C4-2B (cell line): ENCODE measurements at regions not wholly inside any gene's neighbourhood (a gene's known extent, or its start where the extent isn't known, plus 50 kb on each side); places are given as distances from the start of the nearest gene placed in this dataset.

Experiments used
- H3K27ac ChIP-seq: fragments of 450-650 bp; 2 replicates; pipeline ENCODE4 v1.5.1; 2017
- CTCF ChIP-seq: fragments of 450-650 bp; conservative IDR thresholded peaks from 2 replicates; pipeline ENCODE4 v1.5.1; 2017; ENCODE audit warnings: mild to moderate bottlenecking
- ZFX ChIP-seq: fragments of 450-650 bp; IDR thresholded peaks from 2 replicates; pipeline ENCODE4 v1.6.1; 2017

- no peak for TF ChIP-seq ZFX
- no peak overlapping the region for H3K27ac ChIP-seq
Measured at GRCh38 chr22:49086181-49086580, 741.5 kb downstream of the BRD1 start.

GRCh38 chr22:49084206-49084605, 743.5 kb downstream of the BRD1 start:
- no peak overlapping the region for H3K27ac ChIP-seq
- TF ChIP-seq CTCF (no peak), ZFX (no peak)

- TF ChIP-seq ZFX (no peak), CTCF (no peak)
- H3K27ac ChIP-seq: no peak overlapping the region
Measured at GRCh38 chr22:49083607-49084006, 744.1 kb downstream of the BRD1 start.

GRCh38 chr22:49082451-49082850, 745.2 kb downstream of the BRD1 start:
- no peak overlapping the region for H3K27ac ChIP-seq
- TF ChIP-seq ZFX: no peak
- no peak for TF ChIP-seq CTCF

- no peak for TF ChIP-seq ZFX
- TF ChIP-seq CTCF: no peak
- H3K27ac ChIP-seq: no peak overlapping the region
Measured at GRCh38 chr22:49081926-49082325, 745.7 kb downstream of the BRD1 start.

- TF ChIP-seq CTCF: no peak
- no peak for TF ChIP-seq ZFX
- H3K27ac ChIP-seq: no peak overlapping the region
Measured at GRCh38 chr22:49081261-49081666, 746.4 kb downstream of the BRD1 start.

GRCh38 chr22:49080631-49081030, 747.0 kb downstream of the BRD1 start:
- TF ChIP-seq CTCF (no peak), ZFX (no peak)
- H3K27ac ChIP-seq: no peak overlapping the region

- H3K27ac ChIP-seq: no peak overlapping the region
- TF ChIP-seq ZFX (no peak), CTCF (no peak)
Measured at GRCh38 chr22:49079743-49080500, 747.8 kb downstream of the BRD1 start.
